Left ventricle myocardium superior (tissue), 1 donor: ENCODE measurements at regions not wholly inside any gene's neighbourhood (a gene's known extent, or its start where the extent isn't known, plus 50 kb on each side); places are given as distances from the start of the nearest gene placed in this dataset.

Experiments
- ATAC-seq: fragments of 200-7000 bp; cut with Tn5 transposase; one replicate; pipeline ENCODE4 v1.9.1; 2020; ENCODE audit warnings: mild to moderate bottlenecking, moderate library complexity
- DNase-seq: peaks from one replicate; pipeline ENCODE4 v3.0.0-alpha.2; 2020
- intact Hi-C: fragments of 100-400 bp; cut with micrococcal nuclease; formaldehyde crosslinking; loops from one replicate; pipeline ENCODE4 v1.11.0; 2022
- donor health status: DM: no; HTN: yes; CAD: no; lungs with severe emphysema.

DNA sequence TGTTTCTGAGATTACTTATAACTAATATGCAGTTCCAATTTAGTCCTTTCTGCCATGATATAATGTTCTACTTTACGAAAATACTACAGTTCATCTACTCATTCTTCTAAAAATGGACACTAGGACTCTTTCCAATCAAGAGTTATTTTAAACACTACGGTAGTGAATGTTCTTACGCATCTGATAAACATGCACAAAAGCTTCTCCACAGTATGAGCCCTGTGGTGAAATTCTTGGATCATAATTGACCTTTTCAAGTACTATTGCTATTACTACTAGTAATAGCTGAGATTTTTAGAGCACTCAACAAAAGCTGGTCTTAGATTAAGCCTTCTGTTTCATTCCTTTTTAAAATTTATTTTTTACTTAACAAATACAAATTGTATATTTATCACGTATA, 106.4 kb downstream of the CH25H start:
- peak; percentile 88 for ATAC-seq
- no peak for DNase-seq
- intact Hi-C loops: no loop called here

- ATAC-seq: no peak
- DNase-seq: no peak
- intact Hi-C loops: no loop called here
These were observed 106.6 kb downstream of the FAS start for GRCh38 chr10:89097226-89097625.

- intact Hi-C loops: no loop called here
- ATAC-seq: no peak
These were observed 105.2 kb downstream of the FAS start for GRCh38 chr10:89095701-89096391.

GRCh38 chr10:89093728-89094127, 103.1 kb downstream of the FAS start:
- DNase-seq: no peak
- intact Hi-C loops: no loop called here
- ATAC-seq: no peak

More at GRCh38 chr10:89095701-89096391, 105.2 kb downstream of the FAS start:
- no peak for DNase-seq

GRCh38 chr10:89092981-89093380, 102.4 kb downstream of the FAS start:
- no peak for DNase-seq
- intact Hi-C loops: no loop called here
- ATAC-seq: peak; percentile 54

DNA sequence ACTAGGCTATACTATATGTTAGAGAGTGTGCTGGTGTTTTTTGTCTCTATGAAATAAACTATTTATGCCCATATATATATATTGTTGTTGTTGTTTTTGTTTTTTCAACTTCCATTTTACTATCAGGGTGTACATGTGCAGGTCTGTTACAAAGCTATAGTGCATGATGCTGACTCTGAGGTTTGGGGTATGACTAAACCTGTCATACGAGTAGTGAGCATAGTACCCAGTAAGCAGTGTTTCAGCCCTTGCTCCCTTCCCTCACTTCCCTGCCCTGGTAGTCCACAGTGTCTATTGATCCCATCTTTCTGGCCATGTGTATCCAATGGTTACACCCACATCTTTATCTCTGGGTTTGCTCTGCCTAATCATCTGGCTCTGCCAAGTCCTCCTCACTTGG, 101.8 kb downstream of the FAS start:
- ATAC-seq (no peak), DNase-seq (no peak)
- intact Hi-C loops: no loop called here

DNA sequence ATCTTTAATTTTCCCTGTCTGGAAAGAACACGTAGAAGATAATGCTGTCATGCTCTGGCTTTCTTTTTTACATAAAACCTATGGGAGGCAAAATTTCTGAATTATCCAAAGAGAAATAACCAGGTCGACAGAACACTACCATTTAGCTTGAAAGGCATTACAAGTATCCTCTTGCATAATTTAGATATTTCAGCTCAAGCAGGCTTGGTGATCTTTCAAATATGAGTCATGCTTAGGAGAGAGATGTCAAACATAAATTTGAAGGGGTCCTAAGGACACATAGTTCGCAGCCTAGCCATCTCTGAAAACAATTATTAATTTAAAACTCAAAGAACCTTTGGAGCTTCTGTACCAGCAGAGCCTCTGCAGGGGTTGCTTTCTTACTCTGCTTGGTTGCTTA, 100.9 kb downstream of the FAS start:
- intact Hi-C loops: no loop called here
- ATAC-seq (no peak), DNase-seq (no peak)

GRCh38 chr10:89090756-89091445, 100.3 kb downstream of the FAS start:
- intact Hi-C loops: no loop called here
- DNase-seq: no peak
- no peak for ATAC-seq

- ATAC-seq (peak; percentile 94), DNase-seq (peak; percentile 72)
- intact Hi-C loops: no loop called here
These were observed 96.4 kb downstream of the FAS start for GRCh38 chr10:89086801-89087521.

DNA sequence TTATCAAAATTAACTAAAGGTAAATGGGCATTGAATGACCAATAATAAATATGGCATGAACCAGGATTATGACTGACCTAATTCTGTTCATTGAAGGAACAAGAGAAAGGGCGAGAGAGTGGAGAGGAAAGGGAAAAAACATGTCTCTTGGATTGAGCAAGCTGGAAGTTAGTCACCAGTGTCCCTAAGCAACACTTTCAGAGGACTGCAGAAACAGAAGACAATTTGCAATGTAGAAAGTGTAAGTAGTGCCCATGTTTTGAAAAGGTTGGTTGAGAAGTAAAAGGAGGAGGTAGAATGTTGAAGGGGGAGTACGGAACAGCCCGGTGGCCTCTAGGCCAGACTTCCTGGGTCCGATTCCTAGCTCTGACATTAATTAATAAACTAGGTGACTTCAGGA, 94.6 kb downstream of the FAS start:
- ATAC-seq (no peak), DNase-seq (no peak)
- intact Hi-C loops: no loop called here

DNA sequence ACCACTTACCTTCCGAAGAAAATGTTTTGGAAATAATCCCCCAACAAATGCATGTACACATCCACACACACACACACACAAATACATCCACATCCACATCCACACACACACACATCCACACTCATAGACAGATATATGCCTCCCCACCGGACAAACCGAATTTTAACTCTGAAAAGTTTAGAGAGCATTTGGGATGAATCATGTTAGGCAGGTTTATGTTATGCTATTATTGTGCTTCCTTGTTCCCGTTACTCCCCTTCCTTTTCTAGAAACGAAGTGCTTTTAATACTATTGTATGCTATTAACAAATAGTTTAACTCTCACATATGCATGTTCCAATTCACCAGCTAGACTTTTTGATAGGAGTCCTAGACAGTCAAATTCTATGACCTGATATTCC, 91.5 kb downstream of the FAS start:
- DNase-seq: no peak
- no peak for ATAC-seq
- intact Hi-C loops: no loop called here

- intact Hi-C loops: no loop called here
- DNase-seq (no peak), ATAC-seq (no peak)
These were observed 90.1 kb downstream of the FAS start for GRCh38 chr10:89080660-89081059.

- intact Hi-C loops: no loop called here
- no peak for DNase-seq
- ATAC-seq: no peak
These were observed 89.4 kb downstream of the FAS start for GRCh38 chr10:89079961-89080360.

GRCh38 chr10:89078724-89079672, 88.4 kb downstream of the FAS start:
- intact Hi-C loops: no loop called here
- DNase-seq (no peak), ATAC-seq (no peak)

DNA sequence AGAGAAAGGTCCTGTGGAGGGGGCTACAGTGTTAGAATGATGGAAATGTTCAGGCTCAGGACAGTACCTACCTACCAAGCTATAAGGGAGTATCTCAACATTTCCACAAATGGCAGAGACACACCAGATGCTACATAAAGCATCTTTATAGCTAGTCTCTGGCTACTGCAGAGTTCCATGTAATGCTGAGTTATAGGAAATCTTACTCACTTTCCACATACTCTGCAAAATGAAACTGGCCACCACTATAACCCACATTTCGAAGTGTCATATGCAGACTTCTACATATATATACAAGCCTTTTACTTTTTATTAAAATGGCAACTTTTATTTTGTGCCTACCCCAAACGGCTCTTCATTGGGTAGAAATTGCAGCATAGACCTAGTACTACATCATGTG, 85.5 kb downstream of the FAS start:
- no peak for ATAC-seq
- no peak for DNase-seq
- intact Hi-C loops: no loop called here

GRCh38 chr10:89075631-89076030, 85.0 kb downstream of the FAS start:
- intact Hi-C loops: no loop called here
- no peak for ATAC-seq
- DNase-seq: no peak

GRCh38 chr10:89074120-89074519, 83.5 kb downstream of the FAS start:
- DNase-seq: peak; percentile 65
- intact Hi-C loops: no loop called here
- peak; percentile 85 for ATAC-seq

GRCh38 chr10:89073719-89074118, 83.1 kb downstream of the FAS start:
- intact Hi-C loops: no loop called here
- ATAC-seq: peak; percentile 58
- DNase-seq: no peak

GRCh38 chr10:89069589-89069988, 79.0 kb downstream of the FAS start:
- DNase-seq: peak; percentile 54
- ATAC-seq: peak; percentile 42
- intact Hi-C loops: no loop called here
